Psoas muscle (tissue), 7 donors: ENCODE measurements at regions not wholly inside any gene's neighbourhood (a gene's known extent, or its start where the extent isn't known, plus 50 kb on each side); places are given as distances from the start of the nearest gene placed in this dataset.
A peak's percentile ranks its signal among the peaks of the same experiment; 100 is the strongest.
"Not testable (repeated sequence)": the region's sequence is repeated elsewhere in the genome, so short reads cannot be mapped to it uniquely, and the experiment has no call there.

Experiments used
- ATAC-seq, 4 donors: fragments of 200-7000 bp; cut with Tn5 transposase; one replicate each; pipeline ENCODE4 v1.9.1; 2020; ENCODE audit warnings: moderate library complexity in 3 of 4, mild to moderate bottlenecking in 2 of 4
- DNase-seq, 2 donors: peaks; one replicate each; pipeline ENCODE4 v3.0.0-alpha.2; 2020
- H3K27ac ChIP-seq: fragments of 200-600 bp; one replicate; pipeline ENCODE4 v1.8.0; 2022
- H3K27me3 ChIP-seq, 3 donors: fragments of 200-600 bp in 1 of 3; one replicate each; pipeline versions ENCODE4 v1.6.1 to v1.8.0; 2013 to 2022; ENCODE audit warnings: low read length in 2 of 3, mild to moderate bottlenecking in 2 of 3, moderate library complexity in 1 of 3; ENCODE audit not compliant: insufficient read depth in 3 of 3
- H3K36me3 ChIP-seq, 2 donors: fragments of 200-600 bp in 1 of 2; one replicate each; pipeline versions ENCODE4 v1.6.1 to v1.8.0; 2013 to 2022; ENCODE audit warnings: low read depth in 1 of 2, mild to moderate bottlenecking in 1 of 2, moderate library complexity in 1 of 2; ENCODE audit not compliant: insufficient read depth in 1 of 2
- H3K4me1 ChIP-seq: fragments of 200-600 bp; one replicate; pipeline ENCODE4 v1.8.0; 2022
- H3K4me3 ChIP-seq: fragments of 200-600 bp; one replicate; pipeline ENCODE4 v1.8.0; 2022; ENCODE audit warnings: mild to moderate bottlenecking
- H3K9me3 ChIP-seq: fragments of 200-600 bp; one replicate; pipeline ENCODE4 v1.8.0; 2022
- WGBS, 3 donors: extraction: QIAGEN DNeasy Blood & Tissue Kit; methylation state at CpG; one replicate each; pipeline versions ENCODE4 v1.1.6 to v1.1.7; 2013; 5-methylcytosine and 5-hydroxymethylcytosine counted together
- intact Hi-C, 2 donors: fragments of 100-400 bp; cut with DNase I; formaldehyde crosslinking; loops; one replicate each; pipeline versions ENCODE4 v1.11.0 to v1.14.2; 2022
- donor health status: healthy with polysubstance abuse.
- donor health status: DM: no; HTN: no; CAD: no; lungs with moderate emphysema.
- donor health status: Bipolar disorder and iron deficiency.
- donor health status: healthy.
- donor health status: DM: yes; HTN: yes; CAD: no.
- donor health status: DM: no; HTN: no; CAD: no.
- donor health status: DM: yes; HTN: yes; CAD: no.

GRCh38 chr4:3955321-3956164 lies 189.4 kb downstream of the ADRA2C start:
- H3K9me3 ChIP-seq, H3K36me3 ChIP-seq, intact Hi-C loops, H3K27me3 ChIP-seq, H3K4me1 ChIP-seq: not testable (repeated sequence)
- 0% methylated on average over 53 to 60 of the region's 60 CpGs for WGBS, 3 donors
- DNase-seq (peak; percentile 99), ATAC-seq (peak; percentile 100)
- Histone ChIP-seq H3K4me3 (peak overlapping the region; percentile 79), H3K27ac (peak overlapping the region; percentile 86)

- ATAC-seq, DNase-seq, H3K9me3 ChIP-seq, H3K4me1 ChIP-seq, H3K27me3 ChIP-seq, H3K36me3 ChIP-seq, intact Hi-C loops: not testable (repeated sequence)
- H3K27ac ChIP-seq = peak overlapping the region; percentile 23
- WGBS, 3 donors = 4 to 11% (median 8%) methylated on average over 18 to 38 of the region's 38 CpGs
- H3K4me3 ChIP-seq = peak overlapping the region; percentile 79
These were observed 190.1 kb downstream of the ADRA2C start for GRCh38 chr4:3956165-3956867.

GRCh38 chr4:3961091-3961672 lies 195.0 kb downstream of the ADRA2C start:
- ATAC-seq, H3K27ac ChIP-seq, DNase-seq, H3K36me3 ChIP-seq, H3K4me1 ChIP-seq, H3K9me3 ChIP-seq, H3K4me3 ChIP-seq, intact Hi-C loops, H3K27me3 ChIP-seq: not testable (repeated sequence)
- WGBS, 3 donors = 30 to 41% (median 36%) methylated on average over 8 to 10 of the region's 10 CpGs

GRCh38 chr4:3964572-3965278 lies 198.5 kb downstream of the ADRA2C start:
- H3K27ac ChIP-seq, H3K9me3 ChIP-seq, H3K4me1 ChIP-seq, intact Hi-C loops, ATAC-seq, H3K36me3 ChIP-seq, H3K27me3 ChIP-seq, DNase-seq, H3K4me3 ChIP-seq: not testable (repeated sequence)
- WGBS, 3 donors = 82 to 85% (median 83%) methylated on average over 20 to 24 of the region's 24 CpGs

- H3K36me3 ChIP-seq, intact Hi-C loops, H3K4me1 ChIP-seq, H3K27me3 ChIP-seq, DNase-seq, H3K27ac ChIP-seq, H3K4me3 ChIP-seq, H3K9me3 ChIP-seq, ATAC-seq: not testable (repeated sequence)
- WGBS, 3 donors = 81 to 88% (median 88%) methylated on average over 14 of the region's 14 CpGs
These were observed 201.0 kb downstream of the ADRA2C start for GRCh38 chr4:3967204-3967603.

GRCh38 chr4:3972626-3973025 lies 206.4 kb downstream of the ADRA2C start:
- intact Hi-C loops, H3K4me3 ChIP-seq, H3K27me3 ChIP-seq, ATAC-seq, DNase-seq, H3K36me3 ChIP-seq, H3K9me3 ChIP-seq, H3K27ac ChIP-seq, H3K4me1 ChIP-seq: not testable (repeated sequence)
- WGBS, 3 donors = 12 to 36% (median 25%) methylated on average over 2 of the region's 2 CpGs

GRCh38 chr4:3973581-3974200 lies 207.5 kb downstream of the ADRA2C start:
- intact Hi-C loops, H3K4me1 ChIP-seq, H3K36me3 ChIP-seq, H3K4me3 ChIP-seq, ATAC-seq, DNase-seq, H3K9me3 ChIP-seq, H3K27ac ChIP-seq, H3K27me3 ChIP-seq: not testable (repeated sequence)
- WGBS, 3 donors = 25 to 61% (median 53%) methylated on average over 15 to 17 of the region's 18 CpGs

- H3K9me3 ChIP-seq, H3K27me3 ChIP-seq, H3K36me3 ChIP-seq, DNase-seq, H3K27ac ChIP-seq, H3K4me1 ChIP-seq, intact Hi-C loops, ATAC-seq, H3K4me3 ChIP-seq: not testable (repeated sequence)
- WGBS, 3 donors = 31 to 42% (median 35%) methylated on average over 6 of the region's 6 CpGs
These were observed 217.4 kb downstream of the ADRA2C start for GRCh38 chr4:3983518-3984125.
